ENCODE measurements at regions not wholly inside any gene's neighbourhood (a gene's known extent, or its start where the extent isn't known, plus 50 kb on each side); places are given as distances from the start of the nearest gene placed in this dataset.

GRCh38 chr15:93362203-93362602, 273.2 kb upstream of the RGMA start:
- no peak for TF ChIP-seq CTCF (conservative IDR thresholded peaks at IDR 0.05; ENCODE audit: low read depth, low read length)
- no peak for TF ChIP-seq USF2 (IDR thresholded peaks at IDR 0.05; ENCODE audit: low read depth, low read length)
- TF ChIP-seq NFE2L2 (IDR thresholded peaks at IDR 0.05; ENCODE audit: low read depth, low read length) = no peak
- no peak for TF ChIP-seq MAFK (IDR thresholded peaks at IDR 0.05; ENCODE audit: low read depth, low read length)
- TF ChIP-seq MAZ (IDR thresholded peaks at IDR 0.05; ENCODE audit: borderline replicate concordance, low read depth, low read length) = no peak
